ENCODE measurements at regions not wholly inside any gene's neighbourhood (a gene's known extent, or its start where the extent isn't known, plus 50 kb on each side); places are given as distances from the start of the nearest gene placed in this dataset.

DNA sequence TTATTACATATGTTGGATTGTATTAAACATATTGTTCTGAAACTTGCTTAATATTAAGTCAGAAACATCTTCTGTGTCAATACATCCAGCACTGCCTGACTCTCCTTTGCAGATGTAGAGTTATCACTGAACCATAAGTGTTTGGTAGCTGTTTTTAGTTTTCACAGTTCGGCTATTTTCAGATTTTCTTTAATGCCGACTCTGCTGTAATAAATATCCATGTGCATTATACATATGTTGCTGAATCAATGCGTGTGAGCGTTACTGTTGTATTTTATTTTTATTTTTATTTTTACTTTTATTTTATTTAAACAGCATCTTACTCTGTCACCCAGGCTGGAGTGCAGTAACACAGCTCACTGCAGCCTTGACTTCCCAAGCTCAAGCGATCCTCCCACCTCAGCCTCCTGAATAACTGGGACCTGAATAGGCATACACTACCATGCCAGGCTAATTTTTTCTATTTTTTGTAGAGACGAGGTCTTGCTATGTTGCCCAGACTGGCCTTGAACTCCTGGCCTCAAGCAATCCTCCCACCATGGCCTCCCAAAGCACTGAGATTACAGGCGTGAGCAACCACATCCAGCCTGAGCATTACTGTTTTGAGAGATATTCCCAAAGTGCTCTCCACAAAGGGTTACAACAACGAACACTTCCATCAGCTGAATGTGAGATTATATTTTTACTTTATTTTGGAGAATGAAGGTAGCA, 50.7 kb upstream of the NOCT start:
- Histone ChIP-seq H3K4me1 (ENCODE audit: control insufficient read depth in 3 of 3, insufficient read depth in 3 of 3, low read length in 3 of 3) (no peaks in the 10 kb centered on the region), H3K4me3 (ENCODE audit: low read length in 3 of 3) (no peak overlapping the region), H3K27me3 (ENCODE audit: control insufficient read depth in 3 of 3, insufficient read depth in 3 of 3, low read length in 3 of 3) (no peaks in the 10 kb centered on the region), H3K9ac (ENCODE audit: low read depth in 1 of 3, low read length in 3 of 3) (no peak overlapping the region), H3K9me3 (ENCODE audit: control insufficient read depth in 3 of 3, low read length in 3 of 3) (no peaks in the 10 kb centered on the region), H3K27ac (ENCODE audit: low read depth, low read length) (no peak overlapping the region), H3K36me3 (ENCODE audit: control insufficient read depth in 3 of 3, insufficient read depth in 3 of 3, low read length in 3 of 3) (no peaks in the 10 kb centered on the region)

DNA sequence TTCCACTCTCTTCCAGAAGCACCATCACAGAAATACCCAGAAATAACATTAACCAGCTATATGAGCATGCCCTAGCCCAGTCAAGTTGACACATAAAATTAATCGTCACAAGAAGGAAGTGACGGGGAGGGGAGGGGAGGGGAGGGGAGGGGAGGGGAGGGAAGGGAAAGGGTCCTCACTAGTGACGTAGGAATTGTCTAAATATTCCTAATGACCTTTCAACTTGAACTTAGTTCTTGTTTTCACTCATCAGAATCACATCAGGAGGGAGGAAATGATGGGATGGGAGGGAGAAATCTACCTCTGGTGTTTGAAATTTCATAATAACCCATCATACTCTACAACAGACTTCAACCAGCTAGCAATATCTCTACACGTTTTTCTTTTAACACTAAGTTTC, 52.2 kb upstream of the NOCT start:
- H3K4me3 ChIP-seq (ENCODE audit: low read length in 3 of 3): no peak overlapping the region
- no peaks in the 10 kb centered on the region for H3K36me3 ChIP-seq (ENCODE audit: control insufficient read depth in 3 of 3, insufficient read depth in 3 of 3, low read length in 3 of 3)
- H3K4me1 ChIP-seq (ENCODE audit: control insufficient read depth in 3 of 3, insufficient read depth in 3 of 3, low read length in 3 of 3): peaks cover 0 to under 1% (median 0%) of the 10 kb centered on the region in 3 donors
- H3K9me3 ChIP-seq (ENCODE audit: control insufficient read depth in 3 of 3, low read length in 3 of 3): no peaks in the 10 kb centered on the region
- H3K27me3 ChIP-seq (ENCODE audit: control insufficient read depth in 3 of 3, insufficient read depth in 3 of 3, low read length in 3 of 3): no peaks in the 10 kb centered on the region
- no peak overlapping the region for H3K27ac ChIP-seq (ENCODE audit: low read depth, low read length)
- H3K9ac ChIP-seq (ENCODE audit: low read depth in 1 of 3, low read length in 3 of 3): no peak overlapping the region

DNA sequence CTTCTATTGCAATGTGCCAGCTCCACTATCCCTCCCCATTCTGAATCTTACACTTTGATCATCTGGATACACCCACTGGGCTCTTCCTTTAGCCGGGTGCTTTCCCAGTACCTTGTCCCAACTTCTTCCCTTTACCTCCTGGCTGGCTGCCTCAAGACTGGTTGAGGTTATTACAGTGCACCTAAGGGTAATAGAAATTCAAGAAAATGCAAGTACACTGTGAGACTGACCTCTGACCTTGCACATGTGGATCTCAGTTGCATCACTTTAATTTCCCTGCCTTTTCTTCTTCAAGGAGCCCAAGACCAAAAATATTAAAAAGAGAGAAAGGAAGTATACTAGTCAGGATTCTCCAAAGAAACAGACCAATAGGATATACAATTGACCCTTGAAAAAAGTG, 53.9 kb upstream of the NOCT start:
- Histone ChIP-seq H3K9me3 (ENCODE audit: control insufficient read depth in 3 of 3, low read length in 3 of 3) (no peaks in the 10 kb centered on the region), H3K4me1 (ENCODE audit: control insufficient read depth in 3 of 3, insufficient read depth in 3 of 3, low read length in 3 of 3) (peaks cover 0 to 2% (median 0%) of the 10 kb centered on the region in 3 donors), H3K4me3 (ENCODE audit: low read length in 3 of 3) (no peak overlapping the region), H3K27ac (ENCODE audit: low read depth, low read length) (no peak overlapping the region), H3K36me3 (ENCODE audit: control insufficient read depth in 3 of 3, insufficient read depth in 3 of 3, low read length in 3 of 3) (no peaks in the 10 kb centered on the region), H3K9ac (ENCODE audit: low read depth in 1 of 3, low read length in 3 of 3) (no peak overlapping the region), H3K27me3 (ENCODE audit: control insufficient read depth in 3 of 3, insufficient read depth in 3 of 3, low read length in 3 of 3) (no peaks in the 10 kb centered on the region)

DNA sequence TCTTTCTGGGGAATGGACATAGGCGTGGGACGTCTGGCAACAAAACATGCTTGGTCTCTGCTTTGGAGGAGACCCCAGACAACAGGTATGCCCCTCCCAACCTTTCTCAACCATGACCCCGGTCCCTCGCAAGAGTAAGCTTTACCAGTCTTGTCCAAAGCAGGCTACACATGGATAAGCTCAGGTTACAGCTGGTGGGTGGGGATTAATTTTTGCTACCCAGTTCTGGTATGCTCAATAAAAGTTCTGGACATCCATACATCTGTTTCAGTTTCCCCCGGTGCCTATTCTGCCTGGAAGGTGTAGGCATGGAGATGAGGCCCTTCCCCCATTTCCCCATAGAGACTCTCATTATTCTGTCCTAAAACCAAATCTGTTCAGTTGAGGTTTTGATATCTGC, 54.5 kb upstream of the NOCT start:
- Histone ChIP-seq H3K9me3 (ENCODE audit: control insufficient read depth in 3 of 3, low read length in 3 of 3) (no peaks in the 10 kb centered on the region), H3K27me3 (ENCODE audit: control insufficient read depth in 3 of 3, insufficient read depth in 3 of 3, low read length in 3 of 3) (no peaks in the 10 kb centered on the region), H3K36me3 (ENCODE audit: control insufficient read depth in 3 of 3, insufficient read depth in 3 of 3, low read length in 3 of 3) (no peaks in the 10 kb centered on the region), H3K4me3 (ENCODE audit: low read length in 3 of 3) (no peak overlapping the region), H3K4me1 (ENCODE audit: control insufficient read depth in 3 of 3, insufficient read depth in 3 of 3, low read length in 3 of 3) (peaks cover 0 to 2% (median 0%) of the 10 kb centered on the region in 3 donors), H3K27ac (ENCODE audit: low read depth, low read length) (no peak overlapping the region), H3K9ac (ENCODE audit: low read depth in 1 of 3, low read length in 3 of 3) (no peak overlapping the region)

DNA sequence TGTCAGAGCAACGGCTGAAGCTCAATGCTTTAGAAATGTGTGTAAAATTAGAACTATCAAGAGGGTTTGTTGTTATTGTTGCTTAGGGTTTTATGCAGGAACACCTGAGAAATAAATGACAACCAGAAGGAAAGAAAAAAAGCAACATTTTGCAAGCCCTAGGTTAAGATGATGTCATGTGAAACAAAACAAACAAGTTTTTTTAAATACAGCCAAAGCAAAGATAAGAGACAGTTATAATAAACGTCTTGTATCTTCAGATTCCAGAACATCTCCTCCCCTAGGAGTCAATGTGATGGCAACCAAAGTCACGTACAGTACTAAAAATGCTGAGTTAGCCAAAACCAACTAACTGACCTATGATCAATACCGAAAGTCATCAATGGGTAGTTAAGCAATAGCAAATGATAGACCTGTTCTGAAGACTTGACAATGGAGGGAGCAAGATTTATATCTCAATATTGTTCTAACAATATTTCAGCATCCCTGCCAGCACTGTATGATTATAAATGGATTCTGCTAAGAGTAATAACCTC, 55.3 kb upstream of the NOCT start:
- no peaks in the 10 kb centered on the region for H3K9me3 ChIP-seq (ENCODE audit: control insufficient read depth in 3 of 3, low read length in 3 of 3)
- no peaks in the 10 kb centered on the region for H3K36me3 ChIP-seq (ENCODE audit: control insufficient read depth in 3 of 3, insufficient read depth in 3 of 3, low read length in 3 of 3)
- no peaks in the 10 kb centered on the region for H3K27me3 ChIP-seq (ENCODE audit: control insufficient read depth in 3 of 3, insufficient read depth in 3 of 3, low read length in 3 of 3)
- H3K9ac ChIP-seq (ENCODE audit: low read depth in 1 of 3, low read length in 3 of 3): no peak overlapping the region
- H3K27ac ChIP-seq (ENCODE audit: low read depth, low read length): no peak overlapping the region
- H3K4me3 ChIP-seq (ENCODE audit: low read length in 3 of 3): no peak overlapping the region
- peaks cover 0 to 2% (median 0%) of the 10 kb centered on the region in 3 donors for H3K4me1 ChIP-seq (ENCODE audit: control insufficient read depth in 3 of 3, insufficient read depth in 3 of 3, low read length in 3 of 3)

DNA sequence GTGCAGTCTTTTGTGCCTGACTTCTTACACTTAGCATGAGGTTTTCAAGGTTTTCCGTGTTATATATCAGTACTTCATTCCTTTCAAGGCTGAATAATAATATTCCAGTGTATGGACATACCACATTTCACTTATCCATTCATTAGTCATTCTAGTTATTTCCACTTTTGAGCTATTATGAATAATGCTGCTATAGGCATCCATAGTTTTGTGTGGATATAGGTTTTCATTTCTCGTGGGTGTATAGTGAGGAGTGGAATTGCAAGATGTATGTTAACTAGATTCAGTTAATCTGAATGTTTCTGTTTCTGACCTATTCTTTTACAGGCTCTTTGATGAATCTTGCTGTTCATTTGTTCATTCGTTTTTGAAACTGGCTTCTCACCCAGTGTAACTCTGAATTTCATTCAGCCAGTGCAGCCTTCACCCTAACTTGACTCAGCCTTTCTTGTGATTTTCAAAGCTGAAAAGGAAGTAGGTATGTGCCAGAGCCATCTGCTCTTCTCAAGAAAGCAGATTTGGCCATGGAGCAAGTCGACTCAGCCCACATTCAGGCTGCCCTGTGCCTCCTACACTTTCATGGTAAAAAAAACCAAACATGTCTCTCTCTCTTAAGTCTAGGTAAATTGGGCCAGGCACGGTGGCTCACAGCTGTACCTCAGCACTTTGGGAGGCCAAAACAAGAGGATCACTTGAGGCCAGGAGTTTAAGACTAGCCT, 56.3 kb upstream of the NOCT start:
- H3K36me3 ChIP-seq (ENCODE audit: control insufficient read depth in 3 of 3, insufficient read depth in 3 of 3, low read length in 3 of 3): no peaks in the 10 kb centered on the region
- no peaks in the 10 kb centered on the region for H3K9me3 ChIP-seq (ENCODE audit: control insufficient read depth in 3 of 3, low read length in 3 of 3)
- no peak overlapping the region for H3K9ac ChIP-seq (ENCODE audit: low read depth in 1 of 3, low read length in 3 of 3)
- H3K27ac ChIP-seq (ENCODE audit: low read depth, low read length): no peak overlapping the region
- no peaks in the 10 kb centered on the region for H3K27me3 ChIP-seq (ENCODE audit: control insufficient read depth in 3 of 3, insufficient read depth in 3 of 3, low read length in 3 of 3)
- peaks cover 0 to 2% (median 0%) of the 10 kb centered on the region in 3 donors for H3K4me1 ChIP-seq (ENCODE audit: control insufficient read depth in 3 of 3, insufficient read depth in 3 of 3, low read length in 3 of 3)
- H3K4me3 ChIP-seq (ENCODE audit: low read length in 3 of 3): no peak overlapping the region

DNA sequence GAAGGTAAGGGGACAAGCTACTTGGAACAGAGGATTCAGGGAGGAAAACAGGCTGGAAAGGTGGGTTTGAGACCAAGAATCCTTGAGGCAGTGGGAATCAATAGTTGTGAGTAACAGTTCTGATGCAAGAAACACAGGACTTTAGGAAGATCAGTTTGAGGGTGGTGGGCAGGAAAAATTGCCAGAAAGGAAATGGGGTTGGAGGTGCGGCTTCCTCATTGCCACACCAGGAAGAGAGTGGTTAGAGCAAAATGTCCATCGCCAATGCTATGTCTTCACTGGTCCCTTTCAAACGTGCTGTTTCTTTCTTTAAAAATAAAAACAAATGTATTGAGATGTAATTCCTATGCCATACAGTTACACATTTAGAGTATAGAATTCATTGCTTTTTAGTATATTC, 57.1 kb upstream of the NOCT start:
- H3K27ac ChIP-seq (ENCODE audit: low read depth, low read length): no peak overlapping the region
- H3K27me3 ChIP-seq (ENCODE audit: control insufficient read depth in 3 of 3, insufficient read depth in 3 of 3, low read length in 3 of 3): no peaks in the 10 kb centered on the region
- H3K4me3 ChIP-seq (ENCODE audit: low read length in 3 of 3): no peak overlapping the region
- H3K9me3 ChIP-seq (ENCODE audit: control insufficient read depth in 3 of 3, low read length in 3 of 3): no peaks in the 10 kb centered on the region
- peaks cover 0 to 2% (median 0%) of the 10 kb centered on the region in 3 donors for H3K4me1 ChIP-seq (ENCODE audit: control insufficient read depth in 3 of 3, insufficient read depth in 3 of 3, low read length in 3 of 3)
- no peak overlapping the region for H3K9ac ChIP-seq (ENCODE audit: low read depth in 1 of 3, low read length in 3 of 3)
- no peaks in the 10 kb centered on the region for H3K36me3 ChIP-seq (ENCODE audit: control insufficient read depth in 3 of 3, insufficient read depth in 3 of 3, low read length in 3 of 3)

DNA sequence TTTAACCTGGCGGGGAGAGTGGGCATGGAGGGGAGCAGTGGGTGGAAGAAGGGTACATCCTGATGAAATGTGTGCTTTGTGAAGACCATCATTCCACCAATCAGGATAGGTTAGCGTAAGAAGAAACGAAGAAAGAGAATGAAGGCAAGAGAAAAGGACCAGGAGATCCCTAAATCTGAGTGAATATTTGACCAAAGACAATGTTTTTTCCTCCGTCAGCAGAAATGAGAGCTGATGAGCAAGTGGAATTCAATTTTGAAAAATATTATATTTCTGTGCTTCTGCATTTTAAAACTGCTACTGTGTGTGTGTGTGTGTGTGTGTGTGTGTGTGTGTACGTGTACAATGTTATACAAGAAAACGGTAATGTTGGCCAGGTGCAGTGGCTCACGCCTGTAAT, 58.3 kb upstream of the NOCT start:
- Histone ChIP-seq H3K4me3 (ENCODE audit: low read length in 3 of 3) (no peak overlapping the region), H3K9ac (ENCODE audit: low read depth in 1 of 3, low read length in 3 of 3) (no peak overlapping the region), H3K27ac (ENCODE audit: low read depth, low read length) (no peak overlapping the region), H3K9me3 (ENCODE audit: control insufficient read depth in 3 of 3, low read length in 3 of 3) (no peaks in the 10 kb centered on the region), H3K36me3 (ENCODE audit: control insufficient read depth in 3 of 3, insufficient read depth in 3 of 3, low read length in 3 of 3) (no peaks in the 10 kb centered on the region), H3K4me1 (ENCODE audit: control insufficient read depth in 3 of 3, insufficient read depth in 3 of 3, low read length in 3 of 3) (peaks cover 0 to 2% (median 0%) of the 10 kb centered on the region in 3 donors), H3K27me3 (ENCODE audit: control insufficient read depth in 3 of 3, insufficient read depth in 3 of 3, low read length in 3 of 3) (no peaks in the 10 kb centered on the region)

DNA sequence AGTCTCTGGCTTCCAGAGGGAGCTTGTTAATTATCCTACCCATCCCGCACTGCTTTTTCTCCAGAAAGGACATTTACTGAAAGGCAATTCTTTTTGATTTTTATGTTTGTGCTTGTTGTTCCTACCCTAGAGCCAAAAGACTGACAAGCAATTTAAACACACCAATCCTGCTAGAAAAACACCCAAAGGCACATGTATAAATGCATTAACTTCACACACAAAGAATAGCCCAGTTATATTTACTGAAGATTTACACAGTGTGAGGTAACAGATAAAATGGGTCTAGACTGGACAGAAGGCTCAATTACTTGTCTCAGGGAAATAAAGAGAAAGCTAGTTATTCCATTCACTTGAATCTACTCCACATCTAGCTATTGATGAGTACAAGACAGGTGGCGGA, 61.2 kb upstream of the NOCT start:
- Histone ChIP-seq H3K4me3 (ENCODE audit: low read length in 3 of 3) (no peak overlapping the region), H3K9ac (ENCODE audit: low read depth in 1 of 3, low read length in 3 of 3) (no peak overlapping the region), H3K36me3 (ENCODE audit: control insufficient read depth in 3 of 3, insufficient read depth in 3 of 3, low read length in 3 of 3) (no peaks in the 10 kb centered on the region), H3K27me3 (ENCODE audit: control insufficient read depth in 3 of 3, insufficient read depth in 3 of 3, low read length in 3 of 3) (no peaks in the 10 kb centered on the region), H3K4me1 (ENCODE audit: control insufficient read depth in 3 of 3, insufficient read depth in 3 of 3, low read length in 3 of 3) (peaks cover 0 to 2% (median 0%) of the 10 kb centered on the region in 3 donors), H3K9me3 (ENCODE audit: control insufficient read depth in 3 of 3, low read length in 3 of 3) (no peaks in the 10 kb centered on the region), H3K27ac (ENCODE audit: low read depth, low read length) (peak overlapping the region; percentile 51)

DNA sequence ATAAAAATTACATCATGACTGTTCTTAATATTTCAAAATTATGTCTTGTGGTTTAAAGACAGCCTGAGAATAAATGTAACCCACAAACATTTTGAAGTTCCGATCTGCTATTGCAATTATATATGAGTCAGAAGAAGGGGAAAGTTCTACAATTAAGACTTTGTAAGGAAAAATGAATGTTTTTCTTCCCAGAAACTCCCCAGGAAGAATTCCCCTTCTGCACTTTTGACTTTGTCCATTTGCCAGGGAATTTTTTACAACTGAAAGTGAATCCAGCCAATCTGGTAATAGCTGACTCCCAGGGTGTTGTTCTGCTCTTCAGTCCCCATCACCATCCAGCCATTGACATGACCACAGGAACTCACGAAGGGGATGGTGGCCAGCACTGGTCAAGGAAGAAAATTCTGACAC, 61.6 kb upstream of the NOCT start:
- peak overlapping the region; percentile 51 for H3K27ac ChIP-seq (ENCODE audit: low read depth, low read length)
- peaks cover 0 to 2% (median 0%) of the 10 kb centered on the region in 3 donors for H3K4me1 ChIP-seq (ENCODE audit: control insufficient read depth in 3 of 3, insufficient read depth in 3 of 3, low read length in 3 of 3)
- no peak overlapping the region for H3K4me3 ChIP-seq (ENCODE audit: low read length in 3 of 3)
- H3K36me3 ChIP-seq (ENCODE audit: control insufficient read depth in 3 of 3, insufficient read depth in 3 of 3, low read length in 3 of 3): no peaks in the 10 kb centered on the region
- H3K9ac ChIP-seq (ENCODE audit: low read depth in 1 of 3, low read length in 3 of 3): no peak overlapping the region
- H3K27me3 ChIP-seq (ENCODE audit: control insufficient read depth in 3 of 3, insufficient read depth in 3 of 3, low read length in 3 of 3): no peaks in the 10 kb centered on the region
- H3K9me3 ChIP-seq (ENCODE audit: control insufficient read depth in 3 of 3, low read length in 3 of 3): no peaks in the 10 kb centered on the region
